Uterus (tissue), 3 donors: ENCODE measurements at regions not wholly inside any gene's neighbourhood (a gene's known extent, or its start where the extent isn't known, plus 50 kb on each side); places are given as distances from the start of the nearest gene placed in this dataset.

Experiments used
- DNase-seq, 2 donors: peaks; one replicate each; pipeline ENCODE4 v3.0.0-alpha.2; 2019 to 2020
- H3K27ac ChIP-seq, 2 donors: fragments of 200-600 bp; sonication (generic); 1 replicate in 1 of 2; 2 replicates in 1 of 2; pipeline ENCODE4 v1.5.1; 2016 to 2018
- H3K27me3 ChIP-seq, 2 donors: fragments of 200-600 bp; sonication (generic); one replicate each; pipeline ENCODE4 v1.5.1; 2018 to 2019; ENCODE audit warnings: control low read depth in 1 of 2
- H3K36me3 ChIP-seq, 2 donors: fragments of 200-600 bp; sonication (generic); one replicate each; pipeline ENCODE4 v1.5.1; 2019; ENCODE audit warnings: control low read depth in 1 of 2
- H3K4me1 ChIP-seq, 2 donors: fragments of 200-600 bp; sonication (generic); one replicate each; pipeline ENCODE4 v1.5.1; 2018 to 2019; ENCODE audit warnings: control low read depth in 1 of 2
- H3K4me3 ChIP-seq, 2 donors: fragments of 200-600 bp; sonication (generic); 1 replicate in 1 of 2; 2 replicates in 1 of 2; pipeline ENCODE4 v1.5.1; 2018 to 2019; ENCODE audit warnings: mild to moderate bottlenecking in 1 of 2
- H3K9me3 ChIP-seq, 2 donors: fragments of 200-600 bp; sonication (generic); one replicate each; pipeline ENCODE4 v1.5.1; 2019; ENCODE audit warnings: control low read depth in 1 of 2
- CTCF ChIP-seq, 4 experiments: fragments of 200-600 bp in 2 of 4; fragments of 450-650 bp in 2 of 4; sonication (generic) in 2 of 4; IDR thresholded peaks; one replicate each; pipeline ENCODE4 v1.5.1; 2016 to 2019; ENCODE audit warnings: antibody characterized with exemption in 4 of 4, mild to moderate bottlenecking in 2 of 4, moderate library complexity in 1 of 4
- POLR2A ChIP-seq, 2 donors: fragments of 450-650 bp; IDR thresholded peaks; one replicate each; pipeline ENCODE4 v1.6.1; 2016; ENCODE audit warnings: antibody characterized with exemption in 2 of 2, mild to moderate bottlenecking in 1 of 2, moderate library complexity in 1 of 2
- intact Hi-C: fragments of 100-400 bp; cut with DNase I; formaldehyde crosslinking; loops from one replicate; pipeline ENCODE4 v1.15.1; 2023; ENCODE audit warnings: low total_unique reads
- donor health status: DM: yes; HTN: yes; CAD: no.

DNA sequence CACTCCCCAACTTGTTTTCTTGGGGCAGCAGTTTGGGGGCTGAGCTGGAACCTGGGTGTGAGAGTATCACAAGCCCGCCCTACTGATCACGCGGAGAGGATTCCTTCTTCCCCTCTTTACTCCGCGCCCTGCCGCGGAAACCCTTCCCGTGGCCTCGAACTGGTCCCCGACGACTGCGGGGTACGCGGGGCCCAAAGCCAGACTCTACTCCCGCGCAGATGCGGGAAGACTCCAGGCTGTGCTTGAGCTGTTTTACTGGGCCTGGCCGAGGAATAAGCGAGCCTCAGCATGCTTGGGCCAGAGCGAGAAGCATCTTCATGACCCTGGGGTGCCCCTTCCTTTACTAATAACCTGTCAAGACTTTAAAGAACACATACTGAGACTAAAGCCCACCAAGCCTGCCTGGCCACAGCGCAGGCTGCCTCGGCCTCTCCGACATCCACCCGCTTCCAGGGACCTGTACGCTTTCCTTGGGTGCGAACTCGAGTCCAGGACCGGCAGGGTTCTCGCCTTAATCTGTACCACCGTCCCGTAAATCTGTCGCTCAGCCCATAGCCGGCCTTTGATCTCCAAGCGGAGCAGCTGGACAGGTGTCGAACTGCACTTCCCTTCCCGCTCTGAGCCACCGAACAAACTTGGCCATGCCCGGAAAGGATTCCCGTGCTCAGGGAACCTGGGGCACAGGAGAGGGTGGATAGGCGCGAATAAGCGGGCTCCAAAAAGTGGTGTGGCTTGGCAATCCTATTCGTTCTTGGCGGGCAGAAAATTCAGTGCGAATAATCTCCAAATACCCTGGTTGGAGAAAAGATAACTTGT, 55.0 kb upstream of the TMEM33 start:
- intact Hi-C loops, result no loop called here
- no peaks in the 10 kb centered on the region for H3K9me3 ChIP-seq
- peaks cover 10 to 40% of the 10 kb centered on the region in 2 donors for H3K27me3 ChIP-seq
- peaks cover 0 to 15% of the 10 kb centered on the region in 2 donors for H3K4me1 ChIP-seq
- no peaks in the 10 kb centered on the region for H3K36me3 ChIP-seq
- no peak overlapping the region for H3K4me3 ChIP-seq
- no peak for DNase-seq
- TF ChIP-seq CTCF (IDR thresholded peaks at IDR 0.05), result no peak
- TF ChIP-seq POLR2A (IDR thresholded peaks at IDR 0.05), result no peak
- no peak overlapping the region for H3K27ac ChIP-seq

DNA sequence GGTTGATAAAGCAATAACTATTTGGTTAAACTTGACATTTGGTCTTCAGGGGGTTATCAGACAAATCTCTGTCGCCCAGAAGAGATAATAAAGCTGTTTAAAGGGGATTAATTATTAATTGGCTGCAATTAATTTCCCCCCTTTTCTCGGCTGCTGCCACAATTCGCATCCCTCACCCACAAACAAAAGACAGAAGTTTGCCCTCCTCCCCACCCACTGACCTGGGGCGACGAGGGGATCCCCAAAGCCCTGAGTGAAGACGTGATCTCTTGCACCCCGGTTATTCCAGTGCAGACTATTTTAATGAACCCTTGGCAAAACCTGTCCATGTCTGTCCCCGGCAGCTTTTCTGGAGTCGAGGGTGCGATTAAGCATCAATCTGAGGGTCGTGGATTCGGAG, 55.7 kb upstream of the TMEM33 start:
- H3K27me3 ChIP-seq, result peaks cover 10 to 41% of the 10 kb centered on the region in 2 donors

GRCh38 chr4:41878991-41879491, 56.2 kb upstream of the TMEM33 start:
- H3K36me3 ChIP-seq, result no peaks in the 10 kb centered on the region
- H3K9me3 ChIP-seq, result no peaks in the 10 kb centered on the region
- intact Hi-C loops, result no loop called here
- peaks cover 10 to 46% of the 10 kb centered on the region in 2 donors for H3K27me3 ChIP-seq
- no peak for TF ChIP-seq POLR2A (IDR thresholded peaks at IDR 0.05)
- TF ChIP-seq CTCF (IDR thresholded peaks at IDR 0.05), result no peak
- H3K27ac ChIP-seq, result no peak overlapping the region
- H3K4me3 ChIP-seq, result no peak overlapping the region
- no peak for DNase-seq
- peaks cover 0 to 15% of the 10 kb centered on the region in 2 donors for H3K4me1 ChIP-seq

More for the DNA sequence above, 55.7 kb upstream of the TMEM33 start:
- TF ChIP-seq POLR2A (IDR thresholded peaks at IDR 0.05), result no peak
- no peak for TF ChIP-seq CTCF (IDR thresholded peaks at IDR 0.05)
- no peak overlapping the region for H3K4me3 ChIP-seq
- intact Hi-C loops, result no loop called here
- no peak for DNase-seq
- no peak overlapping the region for H3K27ac ChIP-seq
- peaks cover 0 to 15% of the 10 kb centered on the region in 2 donors for H3K4me1 ChIP-seq
- no peaks in the 10 kb centered on the region for H3K9me3 ChIP-seq
- H3K36me3 ChIP-seq, result no peaks in the 10 kb centered on the region

DNA sequence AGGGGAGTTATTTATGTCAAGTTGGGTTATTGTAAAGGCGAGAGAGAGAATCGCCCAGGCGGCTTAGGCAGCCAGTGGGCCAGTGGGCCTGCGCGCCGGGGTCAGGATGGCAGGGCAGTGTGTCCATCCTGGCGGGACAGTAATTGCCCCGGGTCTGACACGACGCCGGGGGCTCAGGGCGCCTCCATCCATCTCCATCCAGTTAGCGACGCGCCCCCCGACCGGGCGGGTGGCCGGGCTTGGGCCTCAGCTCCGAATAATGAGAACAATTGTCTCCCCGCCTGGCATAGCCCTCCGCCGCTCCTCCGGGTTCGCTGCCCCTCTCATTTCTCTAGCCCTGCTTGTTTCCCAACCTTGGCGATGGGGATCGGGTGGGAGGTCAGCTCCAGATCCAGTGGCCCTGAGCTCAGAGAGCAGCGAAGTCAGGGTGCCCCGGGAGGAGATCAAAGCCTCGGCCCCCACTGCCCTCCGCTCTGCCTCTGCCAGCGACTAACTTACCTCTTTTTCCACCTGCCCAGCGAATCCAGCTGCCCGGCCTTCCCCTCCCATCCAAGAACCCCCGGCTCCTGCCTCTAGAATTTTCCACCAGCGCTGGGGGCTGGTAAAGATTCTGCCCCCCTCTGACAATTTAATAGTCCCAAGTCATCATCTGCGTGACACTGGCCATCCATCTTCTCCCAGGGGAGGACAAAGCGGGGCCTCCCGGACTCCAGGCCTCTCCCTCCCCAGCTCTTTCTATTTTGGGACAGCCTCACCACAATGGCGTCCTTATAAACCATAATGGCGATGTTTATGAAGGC, 56.9 kb upstream of the TMEM33 start:
- no peak for TF ChIP-seq POLR2A (IDR thresholded peaks at IDR 0.05)
- TF ChIP-seq CTCF (IDR thresholded peaks at IDR 0.05), result no peak
- Histone ChIP-seq H3K27me3 (peaks cover 10 to 48% of the 10 kb centered on the region in 2 donors), H3K36me3 (no peaks in the 10 kb centered on the region), H3K4me3 (no peak overlapping the region), H3K27ac (no peak overlapping the region), H3K9me3 (no peaks in the 10 kb centered on the region), H3K4me1 (peaks cover 0 to 15% of the 10 kb centered on the region in 2 donors)
- no peak for DNase-seq
- intact Hi-C loops, result no loop called here
